IPS-20b (cell line): ENCODE measurements at regions not wholly inside any gene's neighbourhood (a gene's known extent, or its start where the extent isn't known, plus 50 kb on each side); places are given as distances from the start of the nearest gene placed in this dataset.

Source experiments
- H3K27ac ChIP-seq: one replicate; pipeline ENCODE4 v1.5.1; 2013; ENCODE audit warnings: low read length
- H3K27me3 ChIP-seq: 2 replicates; pipeline ENCODE4 v1.6.1; 2013; ENCODE audit warnings: mild to moderate bottlenecking, low read length, inconsistent platforms; ENCODE audit not compliant: insufficient read depth
- H3K36me3 ChIP-seq: 2 replicates; pipeline ENCODE4 v1.6.1; 2013; ENCODE audit warnings: low read depth, mild to moderate bottlenecking, inconsistent platforms, low read length, moderate library complexity; ENCODE audit not compliant: insufficient read depth
- H3K4me1 ChIP-seq: 2 replicates; pipeline ENCODE4 v1.6.1; 2013; ENCODE audit warnings: mild to moderate bottlenecking, control low read depth, inconsistent platforms, low read length, moderate library complexity; ENCODE audit not compliant: insufficient read depth
- H3K4me3 ChIP-seq: 2 replicates; pipeline ENCODE4 v1.5.1; 2013; ENCODE audit warnings: mild to moderate bottlenecking, low read length, inconsistent platforms
- H3K9ac ChIP-seq: 2 replicates; pipeline ENCODE4 v1.6.1; 2013; ENCODE audit warnings: low read depth, mild to moderate bottlenecking, inconsistent platforms, low read length, moderate library complexity
- H3K9me3 ChIP-seq: 2 replicates; pipeline ENCODE4 v1.6.1; 2013; ENCODE audit warnings: mild to moderate bottlenecking, low read depth, low read length, inconsistent platforms; ENCODE audit not compliant: insufficient read depth

GRCh38 chr1:87513255-87513654 is 184.6 kb downstream of the LMO4 start:
- Histone ChIP-seq H3K4me3 (no peak overlapping the region), H3K27ac (no peak overlapping the region), H3K27me3 (no peaks in the 10 kb centered on the region)

DNA sequence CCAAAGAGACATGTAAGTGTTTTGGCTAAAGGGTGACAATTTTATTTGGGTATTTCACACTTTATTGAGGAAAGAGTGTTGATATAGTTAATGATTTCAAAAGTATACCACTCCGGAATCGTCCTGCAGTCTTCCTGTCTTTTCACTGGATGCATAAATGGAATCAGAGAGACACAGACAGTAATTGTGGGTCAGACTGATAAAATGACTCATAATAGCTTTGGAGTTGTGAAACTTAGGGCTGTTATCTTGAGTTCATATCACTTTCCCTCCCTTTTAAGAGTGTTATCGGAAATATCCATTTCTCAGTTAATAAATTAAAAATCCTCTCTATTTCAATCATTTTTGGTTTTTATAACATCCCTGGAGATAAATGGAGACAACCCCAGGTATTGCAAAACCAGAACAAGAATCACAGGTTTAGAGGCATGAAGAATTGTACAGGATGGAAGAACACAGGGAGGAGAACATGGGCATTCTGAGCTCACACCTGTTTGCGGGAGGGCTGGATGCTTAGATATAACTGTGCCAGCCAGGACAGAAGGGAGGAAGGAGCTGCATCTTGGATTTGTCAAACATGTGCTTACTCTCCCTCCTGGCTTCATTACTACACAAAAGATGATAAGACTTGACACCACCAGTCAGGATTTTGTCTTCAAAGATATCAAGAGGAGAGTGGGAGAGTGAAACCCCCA is 185.4 kb downstream of the LMO4 start:
- Histone ChIP-seq H3K9me3 (no peaks in the 10 kb centered on the region), H3K27ac (no peak overlapping the region), H3K4me1 (0 out of 2 replicates have a peak, but pooled peaks cover 4% of the 10 kb centered on the region), H3K27me3 (no peaks in the 10 kb centered on the region), H3K4me3 (no peak overlapping the region), H3K9ac (no peak overlapping the region), H3K36me3 (no peaks in the 10 kb centered on the region)

More at GRCh38 chr1:87513255-87513654, 184.6 kb downstream of the LMO4 start:
- 0 out of 2 replicates have a peak, but pooled peaks cover 4% of the 10 kb centered on the region for H3K4me1 ChIP-seq
- H3K9ac ChIP-seq, result no peak overlapping the region
- no peaks in the 10 kb centered on the region for H3K36me3 ChIP-seq
- no peaks in the 10 kb centered on the region for H3K9me3 ChIP-seq

- H3K9ac ChIP-seq, result no peak overlapping the region
Measured at GRCh38 chr1:87515781-87516180, 187.1 kb downstream of the LMO4 start.

DNA sequence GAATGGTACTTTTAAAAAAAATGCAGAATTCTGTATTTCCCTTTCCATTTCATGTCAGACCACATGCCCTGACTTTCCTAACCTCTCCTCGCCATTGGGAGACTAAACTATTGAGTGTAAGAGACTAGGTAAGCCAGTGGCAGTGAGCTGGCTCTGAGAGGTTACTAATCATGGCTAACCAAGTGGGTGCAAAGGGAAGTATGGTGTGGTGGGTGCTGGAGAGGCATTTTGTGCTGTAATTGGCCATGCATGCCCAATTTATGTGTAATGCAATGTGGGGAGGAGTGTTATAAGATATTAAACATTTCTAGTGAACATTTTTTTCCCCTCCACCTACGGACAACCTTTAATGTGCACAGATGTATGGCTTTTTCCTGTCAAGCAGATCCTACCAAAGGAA is 190.1 kb downstream of the LMO4 start:
- H3K27me3 ChIP-seq, result no peaks in the 10 kb centered on the region
- H3K4me1 ChIP-seq, result no peaks in the 10 kb centered on the region
- H3K27ac ChIP-seq, result no peak overlapping the region
- H3K9ac ChIP-seq, result no peak overlapping the region
- no peaks in the 10 kb centered on the region for H3K36me3 ChIP-seq
- H3K4me3 ChIP-seq, result no peak overlapping the region
- no peaks in the 10 kb centered on the region for H3K9me3 ChIP-seq

More at GRCh38 chr1:87515781-87516180, 187.1 kb downstream of the LMO4 start:
- H3K4me3 ChIP-seq, result no peak overlapping the region
- no peak overlapping the region for H3K27ac ChIP-seq
- H3K27me3 ChIP-seq, result no peaks in the 10 kb centered on the region
- H3K4me1 ChIP-seq, result 0 out of 2 replicates have a peak, but pooled peaks cover 4% of the 10 kb centered on the region
- no peaks in the 10 kb centered on the region for H3K9me3 ChIP-seq
- H3K36me3 ChIP-seq, result no peaks in the 10 kb centered on the region

DNA sequence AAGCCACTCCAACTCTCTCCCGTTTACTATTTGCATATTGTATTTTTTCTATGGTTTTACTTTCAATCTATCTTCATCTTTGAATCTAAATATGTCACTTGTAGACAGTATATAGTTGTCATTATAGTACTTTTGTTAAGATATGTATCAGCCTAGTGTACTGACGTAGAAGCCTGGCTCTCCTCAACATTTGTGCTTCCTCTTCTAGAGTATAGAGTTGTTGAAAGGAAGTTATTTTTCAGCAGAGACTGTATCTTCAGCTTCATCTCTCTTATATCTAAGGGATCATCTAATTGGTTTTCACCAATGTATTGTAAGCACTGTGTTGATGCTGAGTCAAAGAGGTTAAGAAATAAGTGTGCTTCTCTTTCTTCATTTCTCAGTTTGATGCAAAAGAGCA is 192.8 kb downstream of the LMO4 start:
- H3K4me1 ChIP-seq, result no peaks in the 10 kb centered on the region
- no peaks in the 10 kb centered on the region for H3K9me3 ChIP-seq
- H3K27me3 ChIP-seq, result no peaks in the 10 kb centered on the region
- H3K9ac ChIP-seq, result no peak overlapping the region
- H3K4me3 ChIP-seq, result no peak overlapping the region
- no peaks in the 10 kb centered on the region for H3K36me3 ChIP-seq
- H3K27ac ChIP-seq, result no peak overlapping the region

DNA sequence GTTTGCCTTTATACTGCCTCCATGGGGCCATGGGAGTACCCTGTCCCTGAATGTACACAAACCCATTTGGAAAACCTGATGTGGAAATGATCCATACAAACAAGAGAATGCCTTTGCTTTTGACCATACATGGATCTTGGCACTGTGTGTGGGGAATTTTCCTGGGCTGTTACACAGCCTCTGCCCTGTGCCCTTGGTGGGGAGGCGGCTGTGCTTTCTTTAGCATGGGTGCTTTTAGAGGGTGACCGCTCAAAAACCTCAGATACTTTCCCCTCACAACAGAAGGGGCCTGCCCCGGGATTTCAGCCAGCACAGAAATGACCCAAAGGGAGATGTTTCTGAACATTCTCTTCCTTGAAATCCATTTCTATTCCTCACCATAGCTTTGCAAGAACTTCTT is 194.8 kb downstream of the LMO4 start:
- no peaks in the 10 kb centered on the region for H3K9me3 ChIP-seq
- H3K4me1 ChIP-seq, result peaks cover 4% of the 10 kb centered on the region; the same call in 1 of the 2 replicates
- H3K9ac ChIP-seq, result no peak overlapping the region
- H3K27me3 ChIP-seq, result no peaks in the 10 kb centered on the region
- H3K27ac ChIP-seq, result no peak overlapping the region
- H3K36me3 ChIP-seq, result no peaks in the 10 kb centered on the region
- H3K4me3 ChIP-seq, result no peak overlapping the region

GRCh38 chr1:87524021-87524754 is 195.5 kb downstream of the LMO4 start:
- Histone ChIP-seq H3K9ac (no peak overlapping the region), H3K4me1 (peaks cover 4% of the 10 kb centered on the region; the same call in 1 of the 2 replicates), H3K27me3 (no peaks in the 10 kb centered on the region), H3K36me3 (no peaks in the 10 kb centered on the region), H3K27ac (no peak overlapping the region), H3K4me3 (no peak overlapping the region), H3K9me3 (no peaks in the 10 kb centered on the region)

GRCh38 chr1:87528754-87529517 is 200.3 kb downstream of the LMO4 start:
- H3K9me3 ChIP-seq, result no peaks in the 10 kb centered on the region
- H3K9ac ChIP-seq, result no peak overlapping the region
- no peak overlapping the region for H3K27ac ChIP-seq
- peaks cover 4% of the 10 kb centered on the region; the same call in 1 of the 2 replicates for H3K4me1 ChIP-seq
- H3K36me3 ChIP-seq, result no peaks in the 10 kb centered on the region
- no peaks in the 10 kb centered on the region for H3K27me3 ChIP-seq
- no peak overlapping the region for H3K4me3 ChIP-seq

DNA sequence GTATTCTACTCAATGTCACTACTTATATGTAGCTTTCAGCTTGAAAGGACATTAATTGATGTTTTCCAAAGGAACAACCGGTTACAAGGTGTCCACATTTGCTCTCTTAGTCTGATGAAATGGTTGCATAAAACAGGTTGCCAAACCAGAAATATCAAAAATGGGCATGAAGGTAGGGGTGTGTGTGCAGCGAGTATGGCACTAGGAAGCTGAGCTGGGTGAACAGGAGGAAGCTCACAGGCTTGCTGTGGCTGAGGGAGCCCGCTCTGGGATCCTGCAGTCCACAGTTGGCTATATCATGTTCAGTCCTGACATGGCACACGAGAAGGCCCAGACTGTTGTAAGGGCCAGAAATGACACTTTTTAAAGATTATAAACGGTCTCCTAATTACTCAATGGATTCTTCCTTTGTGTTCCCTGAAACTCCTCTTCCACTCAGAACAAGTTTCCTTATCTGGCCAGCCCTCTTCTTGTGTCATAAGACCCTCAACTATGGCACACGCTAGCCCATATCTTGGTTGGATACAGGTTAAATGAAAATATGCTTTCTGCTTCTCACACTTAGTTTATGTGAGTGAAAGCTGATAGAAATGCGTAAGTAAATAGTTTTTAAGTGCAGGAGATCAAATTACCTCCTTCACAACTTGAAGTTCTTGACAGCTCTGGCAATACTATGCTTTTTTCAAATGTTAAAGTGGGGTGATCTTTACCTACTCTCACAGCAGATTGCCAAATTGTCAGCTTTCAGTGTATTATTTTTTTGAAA is 201.5 kb downstream of the LMO4 start:
- no peaks in the 10 kb centered on the region for H3K9me3 ChIP-seq
- H3K9ac ChIP-seq, result no peak overlapping the region
- no peak overlapping the region for H3K27ac ChIP-seq
- H3K27me3 ChIP-seq, result no peaks in the 10 kb centered on the region
- no peak overlapping the region for H3K4me3 ChIP-seq
- H3K4me1 ChIP-seq, result peaks cover 4% of the 10 kb centered on the region; the same call in 1 of the 2 replicates
- no peaks in the 10 kb centered on the region for H3K36me3 ChIP-seq

DNA sequence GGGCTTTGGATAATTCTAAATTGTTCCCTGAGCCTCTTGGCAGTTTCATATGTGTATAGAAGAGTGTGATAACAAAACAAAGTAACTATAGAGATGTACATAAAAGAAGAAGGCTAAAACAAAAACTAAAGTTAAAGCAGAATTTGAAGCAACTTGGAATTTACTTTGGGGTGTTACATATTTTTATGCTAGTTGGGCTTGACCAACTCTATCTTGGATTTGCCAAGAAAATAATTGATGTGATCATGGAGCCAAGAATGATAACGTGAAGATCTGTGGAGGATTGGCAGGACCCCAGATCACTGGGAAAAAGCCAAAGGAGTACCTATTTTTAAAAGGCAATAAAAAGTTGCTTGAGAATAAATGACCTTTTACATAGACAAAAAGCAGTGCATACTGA is 206.9 kb downstream of the LMO4 start:
- no peaks in the 10 kb centered on the region for H3K27me3 ChIP-seq
- no peaks in the 10 kb centered on the region for H3K36me3 ChIP-seq
- H3K9ac ChIP-seq, result no peak overlapping the region
- H3K9me3 ChIP-seq, result no peaks in the 10 kb centered on the region
- no peak overlapping the region for H3K4me3 ChIP-seq
- H3K27ac ChIP-seq, result no peak overlapping the region
- H3K4me1 ChIP-seq, result no peaks in the 10 kb centered on the region

DNA sequence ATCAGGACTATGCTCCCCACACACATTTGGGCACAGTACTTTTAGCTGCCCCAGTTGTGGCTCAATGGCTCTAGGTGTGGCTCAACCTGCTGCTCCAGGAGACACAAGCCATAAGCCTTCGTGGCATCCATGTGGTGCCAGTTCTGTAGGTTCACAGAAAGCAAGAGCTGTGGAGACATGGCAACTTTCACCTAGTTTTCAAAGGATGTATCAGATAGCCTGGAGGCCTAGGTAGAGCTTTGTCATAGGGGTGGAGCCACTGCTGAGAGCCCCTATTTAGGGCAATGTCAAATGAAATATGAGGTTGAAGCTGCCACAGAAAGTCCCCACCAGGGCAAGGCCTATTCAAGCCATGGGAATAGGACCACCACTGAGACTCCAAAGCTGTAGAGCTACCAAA is 210.5 kb downstream of the LMO4 start:
- Histone ChIP-seq H3K27me3 (no peaks in the 10 kb centered on the region), H3K27ac (no peak overlapping the region), H3K9ac (no peak overlapping the region), H3K4me3 (no peak overlapping the region), H3K36me3 (no peaks in the 10 kb centered on the region), H3K4me1 (no peaks in the 10 kb centered on the region), H3K9me3 (0 out of 2 replicates have a peak, but pooled peaks cover 9% of the 10 kb centered on the region)
